AG04450 (cell line): ENCODE measurements at regions not wholly inside any gene's neighbourhood (a gene's known extent, or its start where the extent isn't known, plus 50 kb on each side); places are given as distances from the start of the nearest gene placed in this dataset.

Experiments
- CTCF ChIA-PET: fragments of 300-600, 350-600 bp; formaldehyde crosslinking; extraction: SDS; loops from one replicate; lab custom pipeline; 2022; ENCODE audit warnings: antibody characterized with exemption, inconsistent platforms; lab: Charles Lee
- POLR2A ChIA-PET: fragments of 350-600 bp; formaldehyde crosslinking; extraction: SDS; loops from one replicate; lab custom pipeline; 2021; ENCODE audit warnings: antibody characterized with exemption, inconsistent platforms; lab: Yijun Ruan, JAX
- DNase-seq: peaks from one replicate; pipeline ENCODE4 v3.0.0-alpha.2; 2011; ENCODE audit warnings: low read depth, low spot score
- H3K27ac ChIP-seq: one replicate; pipeline ENCODE4 v1.5.1; 2012; ENCODE audit warnings: low read depth, low read length, control low read depth
- H3K27me3 ChIP-seq: one replicate; pipeline ENCODE4 v1.6.0; 2012; ENCODE audit warnings: low read length; ENCODE audit not compliant: control insufficient read depth, insufficient read depth
- H3K4me3 ChIP-seq: 2 replicates; pipeline ENCODE4 v1.5.1; 2011; ENCODE audit warnings: mild to moderate bottlenecking, low read depth, low read length, control low read depth
- H3K9me3 ChIP-seq: 2 replicates; pipeline ENCODE4 v1.5.1; 2012; ENCODE audit warnings: low read length; ENCODE audit not compliant: control insufficient read depth, insufficient read depth
- TF ChIP-seq, protein P1 (sequence below): IDR thresholded peaks from 2 replicates; pipeline ENCODE4 v1.5.1; 2011; ENCODE audit warnings: low read depth, low read length, control low read depth, inconsistent platforms

DNA sequence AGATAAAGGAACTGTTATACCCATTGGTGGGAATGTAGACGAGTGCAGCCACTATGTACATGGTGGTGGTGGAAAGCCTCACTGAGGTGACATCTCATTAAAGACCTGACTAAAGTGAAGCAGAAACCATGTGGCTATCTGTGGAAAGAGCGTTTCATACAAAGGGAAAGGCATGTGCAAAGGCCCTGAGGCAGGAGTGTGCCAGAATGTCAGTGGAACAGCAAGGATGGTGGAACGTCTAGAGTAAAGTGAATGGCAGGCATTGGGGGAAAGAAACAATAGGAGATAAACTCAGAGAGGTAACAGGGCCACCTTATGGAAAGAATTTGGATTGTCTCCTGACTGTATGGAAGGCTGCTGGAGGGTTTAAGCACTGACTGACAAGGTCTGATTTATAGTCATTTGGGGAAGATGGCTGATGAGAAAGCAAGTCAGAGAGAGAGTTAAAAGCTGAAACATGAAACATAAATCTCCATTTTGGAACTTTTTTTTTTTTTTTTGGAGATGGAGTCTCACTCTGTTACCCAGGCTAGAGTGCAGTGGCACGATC lies 245.7 kb downstream of the STK31 start:
- TF ChIP-seq, protein P1, sequence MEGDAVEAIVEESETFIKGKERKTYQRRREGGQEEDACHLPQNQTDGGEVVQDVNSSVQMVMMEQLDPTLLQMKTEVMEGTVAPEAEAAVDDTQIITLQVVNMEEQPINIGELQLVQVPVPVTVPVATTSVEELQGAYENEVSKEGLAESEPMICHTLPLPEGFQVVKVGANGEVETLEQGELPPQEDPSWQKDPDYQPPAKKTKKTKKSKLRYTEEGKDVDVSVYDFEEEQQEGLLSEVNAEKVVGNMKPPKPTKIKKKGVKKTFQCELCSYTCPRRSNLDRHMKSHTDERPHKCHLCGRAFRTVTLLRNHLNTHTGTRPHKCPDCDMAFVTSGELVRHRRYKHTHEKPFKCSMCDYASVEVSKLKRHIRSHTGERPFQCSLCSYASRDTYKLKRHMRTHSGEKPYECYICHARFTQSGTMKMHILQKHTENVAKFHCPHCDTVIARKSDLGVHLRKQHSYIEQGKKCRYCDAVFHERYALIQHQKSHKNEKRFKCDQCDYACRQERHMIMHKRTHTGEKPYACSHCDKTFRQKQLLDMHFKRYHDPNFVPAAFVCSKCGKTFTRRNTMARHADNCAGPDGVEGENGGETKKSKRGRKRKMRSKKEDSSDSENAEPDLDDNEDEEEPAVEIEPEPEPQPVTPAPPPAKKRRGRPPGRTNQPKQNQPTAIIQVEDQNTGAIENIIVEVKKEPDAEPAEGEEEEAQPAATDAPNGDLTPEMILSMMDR, result no peak
- no peak for DNase-seq
- CTCF ChIA-PET, result no interaction called here
- H3K27me3 ChIP-seq, result no peaks in the 10 kb centered on the region
- POLR2A ChIA-PET, result no interaction called here
- no peak overlapping the region for H3K27ac ChIP-seq
- no peaks in the 10 kb centered on the region for H3K9me3 ChIP-seq
- H3K4me3 ChIP-seq, result no peak overlapping the region

DNA sequence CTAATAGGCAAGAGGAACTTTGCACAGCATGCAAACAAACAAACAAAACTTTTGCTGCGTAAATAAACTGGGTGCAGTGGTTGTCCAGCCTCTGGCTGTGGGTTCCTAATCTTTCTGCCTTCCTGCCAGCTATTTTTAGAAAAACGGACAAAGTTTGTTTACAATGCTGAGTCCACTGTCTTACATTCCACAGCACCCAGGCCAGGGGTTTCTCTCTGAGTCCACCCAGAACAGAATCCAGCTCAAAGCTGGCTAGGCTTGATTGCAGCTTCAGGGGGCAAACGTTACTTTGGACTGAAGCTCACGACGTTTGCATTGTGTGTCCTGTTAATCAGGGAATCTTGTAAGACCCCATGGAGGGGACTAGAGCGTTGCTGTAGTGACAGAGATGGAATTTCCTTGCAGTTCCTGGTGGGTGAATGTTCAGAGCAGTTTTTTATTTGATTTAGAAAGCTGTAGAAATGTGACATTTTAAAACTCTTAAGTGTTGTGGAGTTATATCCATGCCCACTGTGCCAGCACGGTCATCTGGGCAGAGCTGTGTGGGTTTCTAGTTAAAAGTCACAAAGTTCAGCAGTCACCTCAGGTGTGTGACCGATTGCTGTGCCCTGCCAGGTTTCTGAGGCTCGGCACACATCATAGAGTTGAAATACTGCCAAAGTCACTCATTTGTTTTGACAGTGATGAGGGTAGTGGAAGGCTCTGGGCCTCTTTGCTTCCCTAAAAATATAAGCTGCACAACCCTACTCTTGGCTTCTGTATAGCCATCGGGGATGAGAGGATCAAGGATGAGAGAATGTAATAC lies 247.0 kb downstream of the STK31 start:
- Histone ChIP-seq H3K27ac (no peak overlapping the region), H3K27me3 (no peaks in the 10 kb centered on the region), H3K4me3 (no peak overlapping the region), H3K9me3 (no peaks in the 10 kb centered on the region)
- ChIA-PET POLR2A (interaction anchor here (1.0 kb wide), 1 partner anchor 96 kb away, joined by 3 read pairs; no protein-coding TSS in a partner anchor), CTCF (interaction anchor here (0.6 to 0.9 kb wide), 2 partner anchors 18 to 710 kb away, joined by 4 to 6 read pairs; no protein-coding TSS in a partner anchor)
- DNase-seq, result no peak
- TF ChIP-seq, protein P1, result no peak

DNA sequence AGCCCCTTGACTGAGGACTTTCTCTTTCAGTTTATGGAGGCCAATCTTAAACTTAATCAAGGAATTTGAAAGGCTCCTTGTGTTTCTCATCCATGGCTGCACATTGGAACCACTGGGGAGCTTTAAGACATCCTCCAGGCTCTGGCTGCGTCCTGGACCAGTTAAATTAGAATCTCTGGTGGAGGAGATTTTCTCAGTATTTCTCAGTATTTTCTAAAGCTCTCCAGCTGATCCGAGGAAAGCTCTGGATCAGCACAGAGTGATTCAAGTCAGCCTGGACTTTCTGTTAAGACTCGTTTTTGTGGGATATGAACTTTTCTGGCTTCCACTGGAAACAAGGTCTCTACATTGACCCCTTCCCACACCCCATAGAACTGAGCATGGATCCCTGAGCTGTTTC lies 249.8 kb downstream of the STK31 start:
- Histone ChIP-seq H3K27me3 (no peaks in the 10 kb centered on the region), H3K4me3 (no peak overlapping the region), H3K27ac (no peak overlapping the region), H3K9me3 (no peaks in the 10 kb centered on the region)
- POLR2A ChIA-PET, result no interaction called here
- DNase-seq, result no peak
- CTCF ChIA-PET, result interaction anchor here (0.8 kb wide), 1 partner anchor 21 kb away, joined by 3 read pairs; no protein-coding TSS in a partner anchor
- TF ChIP-seq, protein P1, result no peak

DNA sequence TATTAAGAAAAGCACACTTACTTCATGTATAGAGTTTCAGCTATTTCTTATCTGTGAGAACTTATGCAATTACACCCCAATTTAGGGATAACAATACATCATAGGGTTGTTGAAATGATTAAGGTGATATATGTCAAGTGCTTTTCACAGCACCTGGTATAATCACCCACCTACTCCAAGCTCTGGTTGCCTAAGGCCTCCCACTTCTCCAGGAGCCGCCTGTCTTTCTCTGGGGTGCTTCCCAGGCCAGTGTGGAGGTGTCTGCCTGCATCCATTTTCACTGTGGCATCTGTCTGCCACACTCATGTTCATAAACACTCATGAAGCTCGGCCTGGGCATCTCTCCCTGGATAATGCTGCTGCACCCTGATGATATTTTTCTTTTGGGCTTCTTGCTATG lies 250.3 kb downstream of the STK31 start:
- Histone ChIP-seq H3K9me3 (no peaks in the 10 kb centered on the region), H3K4me3 (no peak overlapping the region), H3K27me3 (no peaks in the 10 kb centered on the region), H3K27ac (no peak overlapping the region)
- DNase-seq, result no peak
- ChIA-PET POLR2A (no interaction called here), CTCF (interaction anchor here (0.8 kb wide), 1 partner anchor 21 kb away, joined by 3 read pairs; no protein-coding TSS in a partner anchor)
- TF ChIP-seq, protein P1, result no peak
